ENCODE measurements at regions not wholly inside any gene's neighbourhood (a gene's known extent, or its start where the extent isn't known, plus 50 kb on each side); places are given as distances from the start of the nearest gene placed in this dataset.

GRCh38 chr11:28739489-28740280 lies 631.5 kb downstream of the METTL15 start:
- Histone ChIP-seq H3K27me3 (ENCODE audit: control insufficient read depth, insufficient read depth, low read length) (no peaks in the 10 kb centered on the region), H3K36me3 (ENCODE audit: control insufficient read depth, insufficient read depth, low read length) (no peaks in the 10 kb centered on the region), H3K4me3 (ENCODE audit: low read depth, low read length) (no peak overlapping the region)
- ChIA-PET POLR2A (no interaction called here), CTCF (interaction anchor here (0.8 to 1.4 kb wide), 2 partner anchors 12 to 75 kb away, joined by 3 to 4 read pairs; no protein-coding TSS in a partner anchor)
- TF ChIP-seq, protein P1, sequence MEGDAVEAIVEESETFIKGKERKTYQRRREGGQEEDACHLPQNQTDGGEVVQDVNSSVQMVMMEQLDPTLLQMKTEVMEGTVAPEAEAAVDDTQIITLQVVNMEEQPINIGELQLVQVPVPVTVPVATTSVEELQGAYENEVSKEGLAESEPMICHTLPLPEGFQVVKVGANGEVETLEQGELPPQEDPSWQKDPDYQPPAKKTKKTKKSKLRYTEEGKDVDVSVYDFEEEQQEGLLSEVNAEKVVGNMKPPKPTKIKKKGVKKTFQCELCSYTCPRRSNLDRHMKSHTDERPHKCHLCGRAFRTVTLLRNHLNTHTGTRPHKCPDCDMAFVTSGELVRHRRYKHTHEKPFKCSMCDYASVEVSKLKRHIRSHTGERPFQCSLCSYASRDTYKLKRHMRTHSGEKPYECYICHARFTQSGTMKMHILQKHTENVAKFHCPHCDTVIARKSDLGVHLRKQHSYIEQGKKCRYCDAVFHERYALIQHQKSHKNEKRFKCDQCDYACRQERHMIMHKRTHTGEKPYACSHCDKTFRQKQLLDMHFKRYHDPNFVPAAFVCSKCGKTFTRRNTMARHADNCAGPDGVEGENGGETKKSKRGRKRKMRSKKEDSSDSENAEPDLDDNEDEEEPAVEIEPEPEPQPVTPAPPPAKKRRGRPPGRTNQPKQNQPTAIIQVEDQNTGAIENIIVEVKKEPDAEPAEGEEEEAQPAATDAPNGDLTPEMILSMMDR (IDR thresholded peaks at IDR 0.05; ENCODE audit: insufficient read depth, low read depth, low read length): no peak
- no peak for DNase-seq (ENCODE audit: low read depth)

GRCh38 chr11:28738549-28738948 lies 630.4 kb downstream of the METTL15 start:
- TF ChIP-seq, protein P1 (IDR thresholded peaks at IDR 0.05; ENCODE audit: insufficient read depth, low read depth, low read length): no peak
- DNase-seq (ENCODE audit: low read depth): no peak
- ChIA-PET POLR2A (no interaction called here), CTCF (interaction anchor here (1.0 kb wide), 1 partner anchor 591 kb away, joined by 3 read pairs; no protein-coding TSS in a partner anchor)
- Histone ChIP-seq H3K27me3 (ENCODE audit: control insufficient read depth, insufficient read depth, low read length) (no peaks in the 10 kb centered on the region), H3K4me3 (ENCODE audit: low read depth, low read length) (no peak overlapping the region), H3K36me3 (ENCODE audit: control insufficient read depth, insufficient read depth, low read length) (no peaks in the 10 kb centered on the region)

DNA sequence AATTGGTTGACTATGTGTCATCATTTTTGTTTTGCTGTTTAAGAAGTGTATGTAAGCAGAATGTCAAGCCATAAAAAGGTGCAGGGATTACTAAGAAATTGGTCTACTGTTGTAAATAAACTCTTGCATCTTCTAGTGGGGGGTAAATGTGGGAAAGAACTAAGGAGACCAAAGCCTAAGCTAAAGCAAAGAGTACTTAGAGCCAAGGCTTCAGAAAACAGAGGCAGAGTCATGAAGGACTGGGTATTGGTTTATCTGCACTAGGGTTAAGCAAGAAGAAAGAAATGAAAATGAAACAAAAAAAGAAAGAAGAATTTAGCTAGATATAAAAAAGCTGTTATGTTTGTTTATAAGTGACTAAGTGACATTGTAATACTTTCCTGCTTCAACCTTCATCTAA lies 628.1 kb downstream of the METTL15 start:
- H3K27me3 ChIP-seq (ENCODE audit: control insufficient read depth, insufficient read depth, low read length): no peaks in the 10 kb centered on the region
- POLR2A ChIA-PET: no interaction called here
- no peaks in the 10 kb centered on the region for H3K36me3 ChIP-seq (ENCODE audit: control insufficient read depth, insufficient read depth, low read length)
- CTCF ChIA-PET: interaction anchor here (0.8 kb wide), 1 partner anchor 10 kb away, joined by 3 read pairs; no protein-coding TSS in a partner anchor
- DNase-seq (ENCODE audit: low read depth): no peak
- TF ChIP-seq, protein P1 (IDR thresholded peaks at IDR 0.05; ENCODE audit: insufficient read depth, low read depth, low read length): no peak
- H3K4me3 ChIP-seq (ENCODE audit: low read depth, low read length): no peak overlapping the region

DNA sequence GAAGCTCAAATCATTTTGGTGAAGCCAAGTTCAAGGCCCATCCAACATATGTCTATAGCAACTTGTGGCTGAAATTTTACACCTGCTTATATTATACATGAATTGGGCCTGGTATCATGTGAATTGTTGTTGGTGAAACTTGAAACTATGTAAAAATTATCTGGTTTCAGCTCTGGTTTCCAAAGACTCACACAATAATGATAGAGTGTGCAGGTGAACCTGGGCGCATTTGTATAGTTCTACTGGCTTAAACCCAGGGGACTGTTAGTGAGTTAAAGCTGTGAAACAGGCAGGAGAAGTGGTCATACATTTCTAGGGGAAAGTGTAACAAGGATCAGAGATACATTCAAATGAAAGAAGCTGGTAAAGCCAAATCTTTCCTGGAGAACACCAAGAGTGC lies 627.3 kb downstream of the METTL15 start:
- TF ChIP-seq, protein P1 (IDR thresholded peaks at IDR 0.05; ENCODE audit: insufficient read depth, low read depth, low read length): no peak
- H3K27me3 ChIP-seq (ENCODE audit: control insufficient read depth, insufficient read depth, low read length): no peaks in the 10 kb centered on the region
- CTCF ChIA-PET: interaction anchor here (0.6 kb wide), 1 partner anchor 19 kb away, joined by 3 read pairs; no protein-coding TSS in a partner anchor
- H3K36me3 ChIP-seq (ENCODE audit: control insufficient read depth, insufficient read depth, low read length): no peaks in the 10 kb centered on the region
- POLR2A ChIA-PET: no interaction called here
- no peak overlapping the region for H3K4me3 ChIP-seq (ENCODE audit: low read depth, low read length)
- DNase-seq (ENCODE audit: low read depth): no peak

GRCh38 chr11:28730889-28731288 lies 622.7 kb downstream of the METTL15 start:
- no peaks in the 10 kb centered on the region for H3K27me3 ChIP-seq (ENCODE audit: control insufficient read depth, insufficient read depth, low read length)
- no peaks in the 10 kb centered on the region for H3K36me3 ChIP-seq (ENCODE audit: control insufficient read depth, insufficient read depth, low read length)
- POLR2A ChIA-PET: no interaction called here
- DNase-seq (ENCODE audit: low read depth): no peak
- CTCF ChIA-PET: no interaction called here
- TF ChIP-seq, protein P1 (IDR thresholded peaks at IDR 0.05; ENCODE audit: insufficient read depth, low read depth, low read length): no peak
- H3K4me3 ChIP-seq (ENCODE audit: low read depth, low read length): no peak overlapping the region
